IMR-90 (cell line): ENCODE measurements at regions not wholly inside any gene's neighbourhood (a gene's known extent, or its start where the extent isn't known, plus 50 kb on each side); places are given as distances from the start of the nearest gene placed in this dataset.

Experiments used
- ATAC-seq: fragments of 200-7000 bp; cut with Tn5 transposase; 2 replicates; pipeline ENCODE4 v1.9.1; 2020; ENCODE audit warnings: low read depth, mild to moderate bottlenecking, moderate library complexity
- BruUV-seq: library from RNA; stranded (reverse); fragments of 400-500 nt; replicated peaks from 2 replicates; lab custom pipeline; 2021; lab: Mats Ljungman, UMichigan
- CTCF ChIA-PET: fragments of 300-600 bp; formaldehyde crosslinking; extraction: SDS; loops from one replicate; lab custom pipeline; 2021; ENCODE audit warnings: antibody characterized with exemption; lab: Yijun Ruan, JAX
- POLR2A ChIA-PET: fragments of 300-600 bp; sonication (Branson Sonifier 250); formaldehyde crosslinking; loops from one replicate; lab custom pipeline; 2022; ENCODE audit warnings: antibody characterized with exemption; ENCODE audit not compliant: unreplicated experiment; lab: Charles Lee
- DNase-seq: peaks from one replicate; pipeline ENCODE4 v3.0.0; 2013
- H2AFZ ChIP-seq: replicated peaks from 2 replicates; pipeline ENCODE3; 2013; ENCODE audit warnings: low read length, mild to moderate bottlenecking; ENCODE audit not compliant: poor library complexity
- H2AK5ac ChIP-seq: 2 replicates; pipeline ENCODE4 v1.6.1; 2013; ENCODE audit warnings: low read depth, low read length, inconsistent platforms
- H2AK9ac ChIP-seq: replicated peaks from 2 replicates; pipeline ENCODE3; 2013; ENCODE audit warnings: mild to moderate bottlenecking, low read depth, low read length, moderate library complexity; ENCODE audit not compliant: poor library complexity
- H2BK120ac ChIP-seq: 2 replicates; pipeline ENCODE4 v1.6.1; 2013; ENCODE audit warnings: low read depth, low read length, inconsistent platforms
- H2BK15ac ChIP-seq: 3 replicates; pipeline ENCODE4 v1.6.1; 2013; ENCODE audit warnings: low read depth, low read length, inconsistent platforms
- H2BK20ac ChIP-seq: 2 replicates; pipeline ENCODE4 v1.6.1; 2013; ENCODE audit warnings: low read depth, mild to moderate bottlenecking, inconsistent platforms, low read length, moderate library complexity
- H2BK5ac ChIP-seq: 2 replicates; pipeline ENCODE4 v1.6.1; 2013; ENCODE audit warnings: mild to moderate bottlenecking, low read depth, low read length, inconsistent platforms; ENCODE audit not compliant: poor library complexity, severe bottlenecking
- H3K14ac ChIP-seq: replicated peaks from 2 replicates; pipeline ENCODE4 v1.6.1; 2013; ENCODE audit warnings: low read depth, low read length, inconsistent platforms
- H3K18ac ChIP-seq: 2 replicates; pipeline ENCODE4 v1.6.1; 2013; ENCODE audit warnings: low read depth, low read length, control low read depth
- H3K23ac ChIP-seq: 2 replicates; pipeline ENCODE4 v1.6.1; 2013; ENCODE audit warnings: low read depth, low read length, inconsistent platforms
- H3K27ac ChIP-seq: 2 replicates; pipeline ENCODE4 v1.5.1; 2013; ENCODE audit warnings: mild to moderate bottlenecking, control low read depth, low read length; ENCODE audit not compliant: insufficient read depth
- H3K27me3 ChIP-seq: 2 replicates; pipeline ENCODE4 v1.6.1; 2013; ENCODE audit warnings: low read length; ENCODE audit not compliant: control insufficient read depth, insufficient read depth
- H3K36me3 ChIP-seq: 2 replicates; pipeline ENCODE4 v1.6.1; 2013; ENCODE audit warnings: low read length, mixed read lengths; ENCODE audit not compliant: control insufficient read depth, insufficient read depth
- H3K4ac ChIP-seq: 2 replicates; pipeline ENCODE4 v1.6.1; 2013; ENCODE audit warnings: low read depth, low read length, inconsistent platforms
- H3K4me1 ChIP-seq: 2 replicates; pipeline ENCODE4 v1.6.1; 2013; ENCODE audit warnings: low read length, mixed read lengths; ENCODE audit not compliant: control insufficient read depth, insufficient read depth
- H3K4me2 ChIP-seq: 2 replicates; pipeline ENCODE4 v1.6.1; 2013; ENCODE audit warnings: low read depth, mild to moderate bottlenecking, control low read depth, low read length, moderate library complexity
- H3K4me3 ChIP-seq: 2 replicates; pipeline ENCODE4 v1.5.1; 2013; ENCODE audit warnings: low read depth, mild to moderate bottlenecking, control low read depth, low read length, moderate library complexity; ENCODE audit not compliant: insufficient read depth
- H3K56ac ChIP-seq: 2 replicates; pipeline ENCODE4 v1.6.1; 2013; ENCODE audit warnings: low read length, inconsistent platforms; ENCODE audit not compliant: insufficient read depth; ENCODE audit errors: extremely low read depth
- H3K79me1 ChIP-seq, 2 experiments: 2 replicates each; pipeline ENCODE4 v1.6.1; 2013; ENCODE audit warnings: low read length in 2 of 2, inconsistent platforms in 1 of 2, low read depth in 1 of 2
- H3K9ac ChIP-seq: 2 replicates; pipeline ENCODE4 v1.6.1; 2013; ENCODE audit warnings: low read depth, low read length, control low read depth
- H3K9me1 ChIP-seq: 2 replicates; pipeline ENCODE4 v1.6.1; 2013; ENCODE audit warnings: low read length, inconsistent platforms; ENCODE audit not compliant: insufficient read depth
- H3K9me3 ChIP-seq: 2 replicates; pipeline ENCODE4 v1.6.1; 2013; ENCODE audit warnings: low read length; ENCODE audit not compliant: control insufficient read depth, insufficient read depth
- H4K20me1 ChIP-seq: 2 replicates; pipeline ENCODE4 v1.6.1; 2013; ENCODE audit warnings: low read length, inconsistent platforms; ENCODE audit not compliant: insufficient read depth
- H4K5ac ChIP-seq: 2 replicates; pipeline ENCODE4 v1.6.1; 2013; ENCODE audit warnings: mild to moderate bottlenecking, low read depth, low read length, control low read depth
- H4K8ac ChIP-seq, 2 experiments: 2 replicates each; pipeline ENCODE4 v1.6.1; 2013; ENCODE audit warnings: low read depth in 2 of 2, low read length in 2 of 2, control low read depth in 1 of 2, inconsistent platforms in 1 of 2
- H4K91ac ChIP-seq: 2 replicates; pipeline ENCODE4 v1.6.1; 2013; ENCODE audit warnings: low read depth, low read length, inconsistent platforms; ENCODE audit not compliant: insufficient read depth
- BHLHE40 ChIP-seq: fragments of 150-350 bp; IDR thresholded peaks from 2 replicates; pipeline ENCODE4 v1.6.1; 2016; ENCODE audit warnings: mild to moderate bottlenecking, low read depth, low read length
- CEBPB ChIP-seq: IDR thresholded peaks from 2 replicates; pipeline ENCODE4 v1.6.1; 2012; ENCODE audit warnings: low read depth, low read length, improper control_type of control experiment
- CHD1 ChIP-seq: IDR thresholded peaks from 2 replicates; pipeline ENCODE4 v1.6.1; 2012; ENCODE audit warnings: low read depth, low read length, improper control_type of control experiment
- FOS ChIP-seq: fragments of 150-350 bp; IDR thresholded peaks from 2 replicates; pipeline ENCODE4 v1.6.1; 2016; ENCODE audit warnings: low read depth, low read length
- MAFK ChIP-seq: IDR thresholded peaks from 2 replicates; pipeline ENCODE4 v1.6.1; 2012; ENCODE audit warnings: low read depth, low read length, improper control_type of control experiment
- MAZ ChIP-seq: IDR thresholded peaks from 2 replicates; pipeline ENCODE4 v1.6.1; 2012; ENCODE audit warnings: low read depth, mild to moderate bottlenecking, low read length, improper control_type of control experiment, moderate library complexity, borderline replicate concordance
- MXI1 ChIP-seq: IDR thresholded peaks from 2 replicates; pipeline ENCODE4 v1.6.1; 2012; ENCODE audit warnings: low read depth, mild to moderate bottlenecking, low read length, moderate library complexity, borderline replicate concordance
- NFE2L2 ChIP-seq: fragments of 150-350 bp; IDR thresholded peaks from 2 replicates; pipeline ENCODE4 v1.6.1; 2016; ENCODE audit warnings: low read depth, mild to moderate bottlenecking, low read length
- POLR2A ChIP-seq: IDR thresholded peaks from 2 replicates; pipeline ENCODE4 v1.6.1; 2012; ENCODE audit warnings: mild to moderate bottlenecking, low read depth, low read length
- RAD21 ChIP-seq: IDR thresholded peaks from 2 replicates; pipeline ENCODE4 v1.6.1; 2012; ENCODE audit warnings: low read length, improper control_type of control experiment
- RCOR1 ChIP-seq: IDR thresholded peaks from 2 replicates; pipeline ENCODE4 v1.6.1; 2012; ENCODE audit warnings: mild to moderate bottlenecking, low read length, improper control_type of control experiment; ENCODE audit not compliant: insufficient replicate concordance
- RFX5 ChIP-seq: IDR thresholded peaks from 2 replicates; pipeline ENCODE4 v1.8.0; 2012; ENCODE audit warnings: low read depth, mild to moderate bottlenecking, low read length, moderate library complexity
- SMC3 ChIP-seq: fragments of 150-350 bp; IDR thresholded peaks from 2 replicates; pipeline ENCODE4 v1.6.1; 2016; ENCODE audit warnings: low read depth, mild to moderate bottlenecking, antibody characterized with exemption, low read length, moderate library complexity
- WGBS, 2 experiments: methylation state at CpG; one replicate each; pipeline versions ENCODE4 v1.1.5 to v1.1.7; 2013; ENCODE audit warnings: missing lambda C conversion rate in 2 of 2; ENCODE audit not compliant: insufficient read length in 1 of 2; ENCODE audit errors: extremely low coverage in 2 of 2; 5-methylcytosine and 5-hydroxymethylcytosine counted together
- dilution Hi-C: fragments of 300-500 bp; cut with HindIII; formaldehyde crosslinking; loops from one replicate; pipeline ENCODE4 v1.14.3; 2018; ENCODE audit warnings: low sequenced_read_pairs; ENCODE audit not compliant: unreplicated experiment
- in situ Hi-C: fragments of 300-500 bp; cut with MboI; formaldehyde crosslinking; loops from 3 replicates; pipeline ENCODE4 v1.14.3; 2019; ENCODE audit warnings: low sequenced_read_pairs, inconsistent platforms, mixed read lengths
- intact Hi-C: fragments of 100-400 bp; cut with micrococcal nuclease; formaldehyde crosslinking; loops from 2 replicates; pipeline ENCODE4 v1.10.0; 2022
- TF ChIP-seq, protein P1 (sequence below): fragments of 150-350 bp; IDR thresholded peaks from 2 replicates; pipeline ENCODE4 v1.6.1; 2017; ENCODE audit warnings: mild to moderate bottlenecking, antibody characterized with exemption, low read length, low read depth
- TF ChIP-seq, protein P2 (sequence below): conservative IDR thresholded peaks from 2 replicates; pipeline ENCODE4 v1.5.1; 2012; ENCODE audit warnings: mild to moderate bottlenecking, low read depth, low read length, improper control_type of control experiment
- TF ChIP-seq, protein P3 (sequence below): fragments of 150-350 bp; IDR thresholded peaks from 2 replicates; pipeline ENCODE4 v1.6.1; 2016; ENCODE audit warnings: low read depth, mild to moderate bottlenecking, low read length, moderate library complexity, borderline replicate concordance

- no peak overlapping the region for H2AK5ac ChIP-seq
These were observed 84.0 kb upstream of the SLCO3A1 start for GRCh38 chr15:91769476-91769875.

More at GRCh38 chr15:91769476-91769875, 84.0 kb upstream of the SLCO3A1 start:
- Histone ChIP-seq H3K56ac (no peak overlapping the region), H3K9me1 (no peaks in the 10 kb centered on the region), H3K9me3 (no peaks in the 10 kb centered on the region), H4K20me1 (no peaks in the 10 kb centered on the region), H2BK15ac (no peak overlapping the region), H3K27me3 (no peaks in the 10 kb centered on the region), H3K4ac (no peak overlapping the region), H3K9ac (no peak overlapping the region), H4K8ac (no peak overlapping the region), H3K4me1 (no peaks in the 10 kb centered on the region), H3K36me3 (no peaks in the 10 kb centered on the region), H4K91ac (no peak overlapping the region), H2BK120ac (no peak overlapping the region), H3K4me2 (no peak overlapping the region), H2AK9ac (no peak overlapping the region), H3K23ac (no peak overlapping the region), H2BK20ac (no peak overlapping the region), H3K27ac (no peak overlapping the region), H3K14ac (no peak overlapping the region), H4K5ac (no peak overlapping the region), H2AFZ (no peak overlapping the region), H3K4me3 (no peak overlapping the region), H3K18ac (no peak overlapping the region), H2BK5ac (no peak overlapping the region), H3K79me1 (no peaks in the 10 kb centered on the region)
- dilution Hi-C loops = no loop called here
- POLR2A ChIA-PET = no interaction called here
- TF ChIP-seq SMC3 = no peak
- no peak for TF ChIP-seq RFX5
- TF ChIP-seq RCOR1 = no peak
- TF ChIP-seq, protein P1, sequence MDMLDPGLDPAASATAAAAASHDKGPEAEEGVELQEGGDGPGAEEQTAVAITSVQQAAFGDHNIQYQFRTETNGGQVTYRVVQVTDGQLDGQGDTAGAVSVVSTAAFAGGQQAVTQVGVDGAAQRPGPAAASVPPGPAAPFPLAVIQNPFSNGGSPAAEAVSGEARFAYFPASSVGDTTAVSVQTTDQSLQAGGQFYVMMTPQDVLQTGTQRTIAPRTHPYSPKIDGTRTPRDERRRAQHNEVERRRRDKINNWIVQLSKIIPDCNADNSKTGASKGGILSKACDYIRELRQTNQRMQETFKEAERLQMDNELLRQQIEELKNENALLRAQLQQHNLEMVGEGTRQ = no peak
- TF ChIP-seq FOS = no peak
- TF ChIP-seq CEBPB = no peak
- TF ChIP-seq RAD21 = no peak
- TF ChIP-seq MAFK = no peak
- TF ChIP-seq NFE2L2 = no peak
- no peak for TF ChIP-seq MAZ
- TF ChIP-seq BHLHE40 = no peak
- TF ChIP-seq, protein P2, sequence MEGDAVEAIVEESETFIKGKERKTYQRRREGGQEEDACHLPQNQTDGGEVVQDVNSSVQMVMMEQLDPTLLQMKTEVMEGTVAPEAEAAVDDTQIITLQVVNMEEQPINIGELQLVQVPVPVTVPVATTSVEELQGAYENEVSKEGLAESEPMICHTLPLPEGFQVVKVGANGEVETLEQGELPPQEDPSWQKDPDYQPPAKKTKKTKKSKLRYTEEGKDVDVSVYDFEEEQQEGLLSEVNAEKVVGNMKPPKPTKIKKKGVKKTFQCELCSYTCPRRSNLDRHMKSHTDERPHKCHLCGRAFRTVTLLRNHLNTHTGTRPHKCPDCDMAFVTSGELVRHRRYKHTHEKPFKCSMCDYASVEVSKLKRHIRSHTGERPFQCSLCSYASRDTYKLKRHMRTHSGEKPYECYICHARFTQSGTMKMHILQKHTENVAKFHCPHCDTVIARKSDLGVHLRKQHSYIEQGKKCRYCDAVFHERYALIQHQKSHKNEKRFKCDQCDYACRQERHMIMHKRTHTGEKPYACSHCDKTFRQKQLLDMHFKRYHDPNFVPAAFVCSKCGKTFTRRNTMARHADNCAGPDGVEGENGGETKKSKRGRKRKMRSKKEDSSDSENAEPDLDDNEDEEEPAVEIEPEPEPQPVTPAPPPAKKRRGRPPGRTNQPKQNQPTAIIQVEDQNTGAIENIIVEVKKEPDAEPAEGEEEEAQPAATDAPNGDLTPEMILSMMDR = no peak
- no peak for TF ChIP-seq POLR2A
- TF ChIP-seq, protein P3, sequence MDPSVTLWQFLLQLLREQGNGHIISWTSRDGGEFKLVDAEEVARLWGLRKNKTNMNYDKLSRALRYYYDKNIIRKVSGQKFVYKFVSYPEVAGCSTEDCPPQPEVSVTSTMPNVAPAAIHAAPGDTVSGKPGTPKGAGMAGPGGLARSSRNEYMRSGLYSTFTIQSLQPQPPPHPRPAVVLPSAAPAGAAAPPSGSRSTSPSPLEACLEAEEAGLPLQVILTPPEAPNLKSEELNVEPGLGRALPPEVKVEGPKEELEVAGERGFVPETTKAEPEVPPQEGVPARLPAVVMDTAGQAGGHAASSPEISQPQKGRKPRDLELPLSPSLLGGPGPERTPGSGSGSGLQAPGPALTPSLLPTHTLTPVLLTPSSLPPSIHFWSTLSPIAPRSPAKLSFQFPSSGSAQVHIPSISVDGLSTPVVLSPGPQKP = no peak
- TF ChIP-seq CHD1 = no peak
- TF ChIP-seq MXI1 = no peak
- CTCF ChIA-PET = no interaction called here
- DNase-seq = no peak
- ATAC-seq = no peak
- BruUV-seq = no TSS peak
- no CpG with 5 or more reads among the region's 3 CpGs for WGBS, 2 experiments
- intact Hi-C loops = no loop called here
- in situ Hi-C loops = no loop called here
